ENCODE measurements at regions not wholly inside any gene's neighbourhood (a gene's known extent, or its start where the extent isn't known, plus 50 kb on each side); places are given as distances from the start of the nearest gene placed in this dataset.

DNA sequence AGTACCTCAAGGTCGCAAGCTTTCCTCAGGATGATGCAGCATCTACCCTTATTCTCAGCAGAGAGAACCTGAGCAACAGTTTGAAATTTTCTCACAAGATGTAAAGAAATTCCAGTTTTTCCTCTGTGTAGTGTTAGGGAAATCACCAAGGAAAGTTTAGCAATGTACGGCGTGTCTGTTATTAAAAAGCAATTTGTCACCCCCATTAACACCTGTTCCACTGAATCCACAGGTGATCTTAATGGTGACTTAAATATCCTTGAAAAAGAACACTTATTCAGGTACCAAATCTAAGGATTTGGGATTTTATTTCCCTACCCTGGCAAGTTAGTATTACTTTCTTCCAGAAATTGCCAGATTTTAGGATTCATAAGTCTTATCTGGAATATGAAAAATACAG lies 77.9 kb upstream of the ATP10B start:
- Histone ChIP-seq H3K36me3 (no peaks in the 10 kb centered on the region), H3K4me1 (no peaks in the 10 kb centered on the region), H3K4me3 (no peak overlapping the region), H3K27ac (no peak overlapping the region), H3K27me3 (no peaks in the 10 kb centered on the region), H3K9me3 (no peaks in the 10 kb centered on the region)
- DNase-seq, result no peak
- intact Hi-C loops (cut with DNase I), result no loop called here
- WGBS, 4 donors, result 92 to 96% (median 94%) methylated on average over 3 of the region's 3 CpGs
- ATAC-seq, result no peak
- TF ChIP-seq POLR2A (IDR thresholded peaks at IDR 0.05), result no peak
- TF ChIP-seq, protein P1, sequence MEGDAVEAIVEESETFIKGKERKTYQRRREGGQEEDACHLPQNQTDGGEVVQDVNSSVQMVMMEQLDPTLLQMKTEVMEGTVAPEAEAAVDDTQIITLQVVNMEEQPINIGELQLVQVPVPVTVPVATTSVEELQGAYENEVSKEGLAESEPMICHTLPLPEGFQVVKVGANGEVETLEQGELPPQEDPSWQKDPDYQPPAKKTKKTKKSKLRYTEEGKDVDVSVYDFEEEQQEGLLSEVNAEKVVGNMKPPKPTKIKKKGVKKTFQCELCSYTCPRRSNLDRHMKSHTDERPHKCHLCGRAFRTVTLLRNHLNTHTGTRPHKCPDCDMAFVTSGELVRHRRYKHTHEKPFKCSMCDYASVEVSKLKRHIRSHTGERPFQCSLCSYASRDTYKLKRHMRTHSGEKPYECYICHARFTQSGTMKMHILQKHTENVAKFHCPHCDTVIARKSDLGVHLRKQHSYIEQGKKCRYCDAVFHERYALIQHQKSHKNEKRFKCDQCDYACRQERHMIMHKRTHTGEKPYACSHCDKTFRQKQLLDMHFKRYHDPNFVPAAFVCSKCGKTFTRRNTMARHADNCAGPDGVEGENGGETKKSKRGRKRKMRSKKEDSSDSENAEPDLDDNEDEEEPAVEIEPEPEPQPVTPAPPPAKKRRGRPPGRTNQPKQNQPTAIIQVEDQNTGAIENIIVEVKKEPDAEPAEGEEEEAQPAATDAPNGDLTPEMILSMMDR (IDR thresholded peaks at IDR 0.05), result no peak

GRCh38 chr5:160929360-160929759 lies 77.3 kb upstream of the ATP10B start:
- Histone ChIP-seq H3K27ac (no peak overlapping the region), H3K9me3 (no peaks in the 10 kb centered on the region)
- 79 to 92% (median 87%) methylated on average over 2 of the region's 2 CpGs for whole genome bisulfite sequencing, 4 donors

GRCh38 chr5:160926428-160926827 lies 74.4 kb upstream of the ATP10B start:
- no peak overlapping the region for H3K27ac ChIP-seq
- no peaks in the 10 kb centered on the region for H3K36me3 ChIP-seq
- H3K4me1 ChIP-seq, result no peaks in the 10 kb centered on the region
- no peak overlapping the region for H3K4me3 ChIP-seq
- WGBS, 4 donors, result 46 to 56% (median 50%) methylated on average over 6 of the region's 6 CpGs
- TF ChIP-seq, protein P1 (IDR thresholded peaks at IDR 0.05), result no peak
- no peak for TF ChIP-seq POLR2A (IDR thresholded peaks at IDR 0.05)
- H3K9me3 ChIP-seq, result no peaks in the 10 kb centered on the region
- DNase-seq, result no peak
- H3K27me3 ChIP-seq, result no peaks in the 10 kb centered on the region
- intact Hi-C loops (cut with DNase I), result no loop called here
- no peak for ATAC-seq

More at GRCh38 chr5:160929360-160929759, 77.3 kb upstream of the ATP10B start:
- intact Hi-C loops (cut with DNase I), result no loop called here
- Histone ChIP-seq H3K4me1 (no peaks in the 10 kb centered on the region), H3K36me3 (no peaks in the 10 kb centered on the region), H3K4me3 (no peak overlapping the region), H3K27me3 (no peaks in the 10 kb centered on the region)
- TF ChIP-seq POLR2A (IDR thresholded peaks at IDR 0.05), result no peak
- TF ChIP-seq, protein P1 (IDR thresholded peaks at IDR 0.05), result no peak
- DNase-seq (no peak), ATAC-seq (no peak)

GRCh38 chr5:160925281-160925680 lies 73.3 kb upstream of the ATP10B start:
- Histone ChIP-seq H3K4me3 (no peak overlapping the region), H3K4me1 (no peaks in the 10 kb centered on the region), H3K27me3 (no peaks in the 10 kb centered on the region), H3K9me3 (no peaks in the 10 kb centered on the region), H3K36me3 (no peaks in the 10 kb centered on the region), H3K27ac (no peak overlapping the region)
- DNase-seq (no peak), ATAC-seq (no peak)
- intact Hi-C loops (cut with DNase I), result no loop called here
- 69 to 80% (median 74%) methylated on average over 6 of the region's 6 CpGs for WGBS, 4 donors
- no peak for TF ChIP-seq POLR2A (IDR thresholded peaks at IDR 0.05)

- Histone ChIP-seq H3K27ac (no peak overlapping the region), H3K4me3 (no peak overlapping the region), H3K27me3 (no peaks in the 10 kb centered on the region), H3K4me1 (no peaks in the 10 kb centered on the region), H3K36me3 (no peaks in the 10 kb centered on the region), H3K9me3 (no peaks in the 10 kb centered on the region)
- 80 to 91% (median 85%) methylated on average over 6 of the region's 6 CpGs for WGBS, 4 donors
- DNase-seq (no peak), ATAC-seq (peak in 1 of 4 donors; percentile 24)
- TF ChIP-seq, protein P1 (IDR thresholded peaks at IDR 0.05), result no peak
- TF ChIP-seq POLR2A (IDR thresholded peaks at IDR 0.05), result no peak
- intact Hi-C loops (cut with DNase I), result no loop called here
Measured at GRCh38 chr5:160923936-160924710, 72.1 kb upstream of the ATP10B start.
